Ishikawa (cell line): ENCODE measurements at regions not wholly inside any gene's neighbourhood (a gene's known extent, or its start where the extent isn't known, plus 50 kb on each side); places are given as distances from the start of the nearest gene placed in this dataset.

ENCODE experiments used
- CEBPB ChIP-seq: IDR thresholded peaks from 2 replicates; pipeline ENCODE4 v1.6.1; 2012
- CREB1 ChIP-seq: IDR thresholded peaks from 2 replicates; pipeline ENCODE4 v1.6.1; 2012; ENCODE audit warnings: low read depth
- EP300 ChIP-seq: IDR thresholded peaks from 2 replicates; pipeline ENCODE4 v1.6.1; 2012; ENCODE audit warnings: borderline replicate concordance
- TF ChIP-seq, protein P1 (sequence below): IDR thresholded peaks from 2 replicates; pipeline ENCODE4 v1.6.1; 2012
- TF ChIP-seq, protein P2 (sequence below): IDR thresholded peaks from 2 replicates; pipeline ENCODE4 v1.6.1; 2012
- TF ChIP-seq, protein P3 (sequence below): IDR thresholded peaks from 2 replicates; pipeline ENCODE4 v1.6.1; 2012; ENCODE audit warnings: low read depth, mild to moderate bottlenecking

- TF ChIP-seq EP300 (no peak), CREB1 (no peak), CEBPB (no peak)
- TF ChIP-seq, protein P1, sequence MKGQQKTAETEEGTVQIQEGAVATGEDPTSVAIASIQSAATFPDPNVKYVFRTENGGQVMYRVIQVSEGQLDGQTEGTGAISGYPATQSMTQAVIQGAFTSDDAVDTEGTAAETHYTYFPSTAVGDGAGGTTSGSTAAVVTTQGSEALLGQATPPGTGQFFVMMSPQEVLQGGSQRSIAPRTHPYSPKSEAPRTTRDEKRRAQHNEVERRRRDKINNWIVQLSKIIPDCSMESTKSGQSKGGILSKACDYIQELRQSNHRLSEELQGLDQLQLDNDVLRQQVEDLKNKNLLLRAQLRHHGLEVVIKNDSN: no peak
- TF ChIP-seq, protein P2, sequence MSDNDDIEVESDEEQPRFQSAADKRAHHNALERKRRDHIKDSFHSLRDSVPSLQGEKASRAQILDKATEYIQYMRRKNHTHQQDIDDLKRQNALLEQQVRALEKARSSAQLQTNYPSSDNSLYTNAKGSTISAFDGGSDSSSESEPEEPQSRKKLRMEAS: no peak
- TF ChIP-seq, protein P3, sequence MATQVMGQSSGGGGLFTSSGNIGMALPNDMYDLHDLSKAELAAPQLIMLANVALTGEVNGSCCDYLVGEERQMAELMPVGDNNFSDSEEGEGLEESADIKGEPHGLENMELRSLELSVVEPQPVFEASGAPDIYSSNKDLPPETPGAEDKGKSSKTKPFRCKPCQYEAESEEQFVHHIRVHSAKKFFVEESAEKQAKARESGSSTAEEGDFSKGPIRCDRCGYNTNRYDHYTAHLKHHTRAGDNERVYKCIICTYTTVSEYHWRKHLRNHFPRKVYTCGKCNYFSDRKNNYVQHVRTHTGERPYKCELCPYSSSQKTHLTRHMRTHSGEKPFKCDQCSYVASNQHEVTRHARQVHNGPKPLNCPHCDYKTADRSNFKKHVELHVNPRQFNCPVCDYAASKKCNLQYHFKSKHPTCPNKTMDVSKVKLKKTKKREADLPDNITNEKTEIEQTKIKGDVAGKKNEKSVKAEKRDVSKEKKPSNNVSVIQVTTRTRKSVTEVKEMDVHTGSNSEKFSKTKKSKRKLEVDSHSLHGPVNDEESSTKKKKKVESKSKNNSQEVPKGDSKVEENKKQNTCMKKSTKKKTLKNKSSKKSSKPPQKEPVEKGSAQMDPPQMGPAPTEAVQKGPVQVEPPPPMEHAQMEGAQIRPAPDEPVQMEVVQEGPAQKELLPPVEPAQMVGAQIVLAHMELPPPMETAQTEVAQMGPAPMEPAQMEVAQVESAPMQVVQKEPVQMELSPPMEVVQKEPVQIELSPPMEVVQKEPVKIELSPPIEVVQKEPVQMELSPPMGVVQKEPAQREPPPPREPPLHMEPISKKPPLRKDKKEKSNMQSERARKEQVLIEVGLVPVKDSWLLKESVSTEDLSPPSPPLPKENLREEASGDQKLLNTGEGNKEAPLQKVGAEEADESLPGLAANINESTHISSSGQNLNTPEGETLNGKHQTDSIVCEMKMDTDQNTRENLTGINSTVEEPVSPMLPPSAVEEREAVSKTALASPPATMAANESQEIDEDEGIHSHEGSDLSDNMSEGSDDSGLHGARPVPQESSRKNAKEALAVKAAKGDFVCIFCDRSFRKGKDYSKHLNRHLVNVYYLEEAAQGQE: no peak
Observed at GRCh38 chr17:12605222-12605621, 60.5 kb upstream of the MYOCD start.
